Mesendoderm (in vitro differentiated cells): ENCODE measurements at regions not wholly inside any gene's neighbourhood (a gene's known extent, or its start where the extent isn't known, plus 50 kb on each side); places are given as distances from the start of the nearest gene placed in this dataset.

Experiments
- DNase-seq: peaks from one replicate; pipeline ENCODE4 v3.0.0; 2013
- H2AK5ac ChIP-seq: 2 replicates; pipeline ENCODE4 v1.6.1; 2013; ENCODE audit warnings: low read length, inconsistent platforms
- H2BK120ac ChIP-seq: 2 replicates; pipeline ENCODE4 v1.6.1; 2013; ENCODE audit warnings: low read depth, mild to moderate bottlenecking, low read length, moderate library complexity, mixed read lengths
- H2BK15ac ChIP-seq: replicated peaks from 2 replicates; pipeline ENCODE4 v1.6.1; 2013; ENCODE audit warnings: low read depth, mild to moderate bottlenecking, moderate library complexity
- H2BK5ac ChIP-seq: 2 replicates; pipeline ENCODE4 v1.6.1; 2013; ENCODE audit warnings: low read length, inconsistent platforms
- H3K18ac ChIP-seq: 2 replicates; pipeline ENCODE4 v1.6.1; 2013; ENCODE audit warnings: mild to moderate bottlenecking, low read length, mixed read lengths
- H3K23ac ChIP-seq: one replicate; pipeline ENCODE4 v1.6.1; 2013; ENCODE audit warnings: low read length
- H3K27ac ChIP-seq: 2 replicates; pipeline ENCODE4 v1.5.1; 2013; ENCODE audit warnings: low read depth, mild to moderate bottlenecking, inconsistent platforms, low read length, moderate library complexity
- H3K27me3 ChIP-seq: 2 replicates; pipeline ENCODE4 v1.6.1; 2013; ENCODE audit warnings: low read length, control low read depth, mild to moderate bottlenecking, inconsistent platforms; ENCODE audit not compliant: insufficient read depth, poor library complexity
- H3K36me3 ChIP-seq: 2 replicates; pipeline ENCODE4 v1.6.1; 2013; ENCODE audit warnings: low read length, inconsistent platforms; ENCODE audit not compliant: control insufficient read depth, insufficient read depth
- H3K4ac ChIP-seq: one replicate; pipeline ENCODE4 v1.6.1; 2013; ENCODE audit warnings: low read depth, mild to moderate bottlenecking, low read length, moderate library complexity
- H3K4me1 ChIP-seq: 2 replicates; pipeline ENCODE4 v1.6.1; 2013; ENCODE audit warnings: low read depth, low read length, inconsistent platforms; ENCODE audit not compliant: control insufficient read depth
- H3K4me2 ChIP-seq: 2 replicates; pipeline ENCODE4 v1.6.1; 2013; ENCODE audit warnings: low read length
- H3K4me3 ChIP-seq: 2 replicates; pipeline ENCODE4 v1.5.1; 2013; ENCODE audit warnings: mild to moderate bottlenecking, low read length
- H3K56ac ChIP-seq: one replicate; pipeline ENCODE4 v1.6.1; 2013; ENCODE audit warnings: low read length
- H3K79me1 ChIP-seq: 2 replicates; pipeline ENCODE4 v1.6.1; 2013; ENCODE audit warnings: low read length, inconsistent platforms
- H3K79me2 ChIP-seq: 2 replicates; pipeline ENCODE4 v1.6.1; 2013; ENCODE audit warnings: mild to moderate bottlenecking, low read length; ENCODE audit not compliant: control insufficient read depth, insufficient read depth
- H3K9ac ChIP-seq: 2 replicates; pipeline ENCODE4 v1.6.1; 2013; ENCODE audit warnings: low read length, inconsistent platforms
- H4K5ac ChIP-seq: one replicate; pipeline ENCODE4 v1.6.1; 2013; ENCODE audit warnings: low read length
- H4K8ac ChIP-seq: one replicate; pipeline ENCODE4 v1.6.1; 2013; ENCODE audit warnings: low read depth, mild to moderate bottlenecking, control low read depth, low read length, moderate library complexity
- WGBS: extraction: QIAGEN DNeasy Blood & Tissue Kit; methylation state at CpG from one replicate; pipeline ENCODE4 v1.1.7; 2013; ENCODE audit warnings: low lambda C conversion rate, missing lambda C conversion rate; ENCODE audit not compliant: insufficient coverage; ENCODE audit errors: extremely low coverage; 5-methylcytosine and 5-hydroxymethylcytosine counted together

GRCh38 chr11:80457823-80458222 lies 1017.0 kb upstream of the TENM4 start:
- WGBS: no CpG with 5 or more reads among the region's 2 CpGs
- Histone ChIP-seq H3K27ac (no peak overlapping the region), H4K8ac (no peak overlapping the region), H3K9ac (no peak overlapping the region), H2BK5ac (no peak overlapping the region), H3K79me1 (no peaks in the 10 kb centered on the region), H3K4me1 (no peaks in the 10 kb centered on the region), H4K5ac (no peak overlapping the region), H3K27me3 (no peaks in the 10 kb centered on the region), H2BK15ac (no peak overlapping the region), H3K4me2 (no peak overlapping the region), H2BK120ac (no peak overlapping the region), H3K4me3 (no peak overlapping the region), H3K23ac (no peak overlapping the region), H3K36me3 (no peaks in the 10 kb centered on the region), H3K18ac (no peak overlapping the region), H3K56ac (no peak overlapping the region), H3K4ac (no peak overlapping the region), H3K79me2 (no peaks in the 10 kb centered on the region), H2AK5ac (no peak overlapping the region)
- DNase-seq: no peak

- no peak overlapping the region for H4K8ac ChIP-seq
- WGBS: no CpG with 5 or more reads among the region's 1 CpG
- no peak for DNase-seq
- no peaks in the 10 kb centered on the region for H3K79me1 ChIP-seq
- H2BK5ac ChIP-seq: no peak overlapping the region
- H3K18ac ChIP-seq: no peak overlapping the region
- no peak overlapping the region for H3K4me3 ChIP-seq
- no peak overlapping the region for H3K27ac ChIP-seq
- H4K5ac ChIP-seq: no peak overlapping the region
- no peak overlapping the region for H3K9ac ChIP-seq
- H3K27me3 ChIP-seq: no peaks in the 10 kb centered on the region
- no peak overlapping the region for H3K56ac ChIP-seq
- H3K23ac ChIP-seq: no peak overlapping the region
- H3K79me2 ChIP-seq: no peaks in the 10 kb centered on the region
- no peak overlapping the region for H2BK120ac ChIP-seq
- H2AK5ac ChIP-seq: no peak overlapping the region
- no peaks in the 10 kb centered on the region for H3K4me1 ChIP-seq
- no peaks in the 10 kb centered on the region for H3K36me3 ChIP-seq
- no peak overlapping the region for H2BK15ac ChIP-seq
- no peak overlapping the region for H3K4me2 ChIP-seq
- H3K4ac ChIP-seq: no peak overlapping the region
These were observed 1015.0 kb upstream of the TENM4 start for GRCh38 chr11:80455818-80456217.

- no peak overlapping the region for H3K9ac ChIP-seq
- H3K79me1 ChIP-seq: no peaks in the 10 kb centered on the region
- H2BK5ac ChIP-seq: no peak overlapping the region
- no peak overlapping the region for H2BK120ac ChIP-seq
- no peak overlapping the region for H3K56ac ChIP-seq
- H3K27ac ChIP-seq: no peak overlapping the region
- H3K79me2 ChIP-seq: no peaks in the 10 kb centered on the region
- H3K27me3 ChIP-seq: no peaks in the 10 kb centered on the region
- no peaks in the 10 kb centered on the region for H3K4me1 ChIP-seq
- no peak overlapping the region for H3K23ac ChIP-seq
- no peak overlapping the region for H2AK5ac ChIP-seq
- no peak overlapping the region for H3K4me3 ChIP-seq
- no peaks in the 10 kb centered on the region for H3K36me3 ChIP-seq
- H3K4ac ChIP-seq: no peak overlapping the region
- no peak overlapping the region for H3K18ac ChIP-seq
- WGBS: no CpG with 5 or more reads among the region's 5 CpGs
- no peak overlapping the region for H4K5ac ChIP-seq
- H3K4me2 ChIP-seq: no peak overlapping the region
- no peak for DNase-seq
- no peak overlapping the region for H2BK15ac ChIP-seq
- no peak overlapping the region for H4K8ac ChIP-seq
These were observed 1010.3 kb upstream of the TENM4 start for GRCh38 chr11:80451105-80451504.

- Histone ChIP-seq H3K79me2 (no peaks in the 10 kb centered on the region), H3K4ac (no peak overlapping the region), H3K4me3 (no peak overlapping the region), H3K23ac (no peak overlapping the region), H3K18ac (no peak overlapping the region), H2AK5ac (no peak overlapping the region), H3K36me3 (no peaks in the 10 kb centered on the region), H2BK5ac (no peak overlapping the region), H4K8ac (no peak overlapping the region), H3K27ac (no peak overlapping the region), H3K27me3 (no peaks in the 10 kb centered on the region), H2BK15ac (no peak overlapping the region), H3K79me1 (no peaks in the 10 kb centered on the region), H3K4me2 (no peak overlapping the region), H3K9ac (no peak overlapping the region), H4K5ac (no peak overlapping the region), H3K56ac (no peak overlapping the region), H3K4me1 (no peaks in the 10 kb centered on the region), H2BK120ac (no peak overlapping the region)
- no peak for DNase-seq
- no CpG with 5 or more reads among the region's 2 CpGs for whole genome bisulfite sequencing
These were observed 1007.9 kb upstream of the TENM4 start for GRCh38 chr11:80448709-80449108.

- H3K4me3 ChIP-seq: no peak overlapping the region
- H2BK15ac ChIP-seq: no peak overlapping the region
- H2BK120ac ChIP-seq: no peak overlapping the region
- no peaks in the 10 kb centered on the region for H3K79me1 ChIP-seq
- H2BK5ac ChIP-seq: no peak overlapping the region
- H2AK5ac ChIP-seq: no peak overlapping the region
- H3K27me3 ChIP-seq: no peaks in the 10 kb centered on the region
- H3K9ac ChIP-seq: no peak overlapping the region
- no peak overlapping the region for H3K27ac ChIP-seq
- no peak for DNase-seq
- H3K79me2 ChIP-seq: no peaks in the 10 kb centered on the region
- no peak overlapping the region for H3K18ac ChIP-seq
- no peak overlapping the region for H3K4me2 ChIP-seq
- no peak overlapping the region for H3K4ac ChIP-seq
- H4K5ac ChIP-seq: no peak overlapping the region
- no peak overlapping the region for H3K23ac ChIP-seq
- H4K8ac ChIP-seq: no peak overlapping the region
- no peak overlapping the region for H3K56ac ChIP-seq
- no peaks in the 10 kb centered on the region for H3K36me3 ChIP-seq
- H3K4me1 ChIP-seq: no peaks in the 10 kb centered on the region
- WGBS: no CpG with 5 or more reads among the region's 2 CpGs
These were observed 1002.3 kb upstream of the TENM4 start for GRCh38 chr11:80443177-80443576.

- Histone ChIP-seq H4K5ac (no peak overlapping the region), H3K4me3 (no peak overlapping the region), H3K27ac (no peak overlapping the region), H3K4me2 (no peak overlapping the region), H3K23ac (no peak overlapping the region), H3K9ac (no peak overlapping the region), H3K4me1 (no peaks in the 10 kb centered on the region), H2BK15ac (no peak overlapping the region), H2BK5ac (no peak overlapping the region), H2AK5ac (no peak overlapping the region), H2BK120ac (no peak overlapping the region), H4K8ac (no peak overlapping the region), H3K56ac (no peak overlapping the region), H3K18ac (no peak overlapping the region), H3K79me2 (no peaks in the 10 kb centered on the region), H3K36me3 (no peaks in the 10 kb centered on the region), H3K27me3 (no peaks in the 10 kb centered on the region), H3K4ac (no peak overlapping the region), H3K79me1 (no peaks in the 10 kb centered on the region)
- DNase-seq: no peak
- WGBS: no CpG with 5 or more reads among the region's 3 CpGs
These were observed 1001.0 kb upstream of the TENM4 start for GRCh38 chr11:80441821-80442220.
